ENCODE measurements at regions not wholly inside any gene's neighbourhood (a gene's known extent, or its start where the extent isn't known, plus 50 kb on each side); places are given as distances from the start of the nearest gene placed in this dataset.

GRCh38 chr12:92650228-92650822 lies 52.5 kb upstream of the PLEKHG7 start:
- DNase-seq: no peak

DNA sequence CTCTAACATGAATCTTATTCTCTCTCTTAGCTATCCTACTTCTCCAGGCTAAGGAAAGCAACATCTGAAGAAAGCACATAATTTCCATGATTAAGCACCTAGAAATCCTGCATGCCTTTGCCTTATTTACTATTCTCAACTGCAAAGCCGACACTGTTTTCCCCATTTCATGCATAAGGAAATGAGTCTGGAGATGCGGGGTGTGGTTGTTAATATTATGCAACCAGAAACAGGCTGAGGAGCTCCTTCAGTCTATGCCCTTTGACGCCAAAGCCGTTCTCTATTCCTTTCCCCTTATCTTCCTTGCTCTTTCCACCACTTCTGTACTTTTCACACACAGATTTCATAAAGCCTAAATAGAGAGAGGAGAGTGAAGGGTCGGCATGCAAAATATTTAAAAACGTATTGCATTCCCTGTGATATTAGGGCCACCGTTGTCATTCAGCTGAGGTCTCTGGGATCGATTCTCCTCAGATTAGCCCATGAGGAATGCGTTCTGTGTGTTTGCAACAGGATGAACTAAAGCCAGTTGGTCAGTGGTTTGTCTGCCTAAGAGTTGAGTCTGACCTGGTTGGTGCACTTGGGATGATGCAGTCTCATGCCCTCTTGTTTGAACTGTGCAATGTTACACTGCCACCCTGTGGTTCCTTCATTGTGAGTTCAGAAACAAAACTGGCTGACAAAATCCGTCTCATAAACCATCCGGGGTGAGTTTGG lies 53.1 kb upstream of the PLEKHG7 start:
- DNase-seq: peak; percentile 31

GRCh38 chr12:92648242-92649031 lies 54.4 kb upstream of the PLEKHG7 start:
- DNase-seq: no peak

- no peak for DNase-seq
Measured at GRCh38 chr12:92641291-92641690, 61.5 kb upstream of the PLEKHG7 start.

DNA sequence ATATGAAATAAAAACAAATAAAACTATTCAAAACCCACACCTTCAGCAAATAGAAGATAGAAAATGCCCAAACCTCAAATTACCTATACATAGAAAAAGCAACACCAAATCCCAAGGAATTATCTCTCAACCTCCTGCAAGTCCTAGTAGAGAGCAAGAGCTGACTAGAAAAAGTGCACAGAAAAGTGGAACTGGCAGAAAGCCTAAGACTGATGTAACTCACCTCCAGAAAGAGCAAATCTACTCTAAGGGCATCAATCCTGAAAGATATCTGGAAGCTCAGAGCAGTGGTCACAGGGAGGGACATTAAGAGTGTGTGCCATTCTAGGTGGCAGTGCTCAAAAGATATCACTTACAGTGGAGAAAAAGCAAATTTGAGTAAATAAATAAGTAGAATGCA lies 62.1 kb upstream of the PLEKHG7 start:
- DNase-seq: no peak

GRCh38 chr12:92639017-92639416 lies 63.8 kb upstream of the PLEKHG7 start:
- no peak for DNase-seq

DNA sequence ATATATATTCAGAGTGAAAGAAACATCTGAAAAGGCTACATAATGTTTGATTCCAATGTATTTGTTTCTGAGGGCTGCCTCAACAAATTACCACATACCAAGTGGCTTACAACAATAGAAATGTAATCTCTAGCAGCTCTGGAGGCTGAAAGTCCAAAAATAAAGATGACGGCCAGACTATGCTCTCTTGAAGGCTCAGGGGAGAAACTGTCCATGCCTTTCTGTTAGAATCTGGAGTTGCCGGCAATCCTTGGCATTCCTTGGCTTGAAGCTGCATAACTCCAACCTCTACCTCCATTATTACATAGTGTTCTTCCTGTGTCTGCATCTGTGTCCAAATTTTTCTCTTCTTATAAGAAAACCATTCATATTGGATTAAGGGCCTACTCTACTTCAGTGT lies 68.1 kb upstream of the PLEKHG7 start:
- no peak for DNase-seq

DNA sequence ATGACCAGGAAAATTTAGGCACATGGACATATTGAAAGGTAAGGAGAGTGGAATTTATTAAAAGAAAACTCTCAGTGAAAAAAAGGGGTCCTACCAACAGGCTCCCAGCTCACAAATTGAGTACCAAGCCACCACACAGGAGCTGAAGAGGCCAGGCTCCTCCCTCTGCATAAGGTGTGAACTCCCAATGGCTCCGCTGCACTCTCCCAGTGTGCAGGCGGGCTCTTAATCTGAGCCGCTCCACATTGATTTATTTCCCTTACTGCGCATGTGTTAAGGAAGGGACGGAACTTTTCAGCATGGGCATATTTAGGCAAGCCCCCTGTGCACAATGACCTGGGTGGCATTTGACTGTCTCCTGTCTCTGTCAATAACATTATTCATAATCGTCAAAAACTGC lies 68.6 kb upstream of the PLEKHG7 start:
- no peak for DNase-seq

GRCh38 chr12:92630968-92631367 lies 71.8 kb upstream of the PLEKHG7 start:
- DNase-seq: no peak

DNA sequence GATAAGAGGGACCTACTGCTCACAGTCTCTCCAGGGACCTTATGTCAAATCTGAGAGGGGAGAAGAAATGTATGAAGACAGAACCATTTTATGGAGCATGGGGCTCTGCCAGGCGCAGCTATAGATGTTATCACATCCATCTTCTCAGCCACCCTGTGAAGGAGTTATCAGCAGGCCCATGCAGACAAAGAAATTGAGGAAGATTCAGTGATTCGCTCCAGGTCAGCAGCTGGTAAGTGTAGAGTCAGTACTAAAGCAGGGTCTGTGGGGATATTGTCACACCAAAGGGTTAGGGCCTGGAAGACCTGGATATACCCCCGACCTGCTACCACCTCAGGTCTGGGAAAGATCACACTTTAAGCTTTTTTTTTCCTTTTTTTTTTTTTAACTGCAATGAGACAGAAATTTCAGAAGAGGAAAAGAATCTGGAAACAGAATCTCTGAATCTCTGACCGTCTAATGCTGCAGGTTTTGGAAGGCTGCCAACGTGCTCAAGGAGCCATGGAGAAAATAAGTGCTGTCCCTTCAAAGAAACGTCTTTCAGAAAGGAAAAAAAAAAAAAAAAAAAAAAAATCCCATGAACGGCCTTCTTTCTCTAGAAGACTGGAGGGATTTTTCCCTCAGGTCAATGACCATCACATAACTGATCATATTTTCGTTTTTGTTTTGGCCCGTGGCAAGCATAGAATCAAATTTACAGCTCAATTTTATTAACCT lies 73.3 kb upstream of the PLEKHG7 start:
- no peak for DNase-seq

GRCh38 chr12:92628476-92628875 lies 74.3 kb upstream of the PLEKHG7 start:
- no peak for DNase-seq

DNA sequence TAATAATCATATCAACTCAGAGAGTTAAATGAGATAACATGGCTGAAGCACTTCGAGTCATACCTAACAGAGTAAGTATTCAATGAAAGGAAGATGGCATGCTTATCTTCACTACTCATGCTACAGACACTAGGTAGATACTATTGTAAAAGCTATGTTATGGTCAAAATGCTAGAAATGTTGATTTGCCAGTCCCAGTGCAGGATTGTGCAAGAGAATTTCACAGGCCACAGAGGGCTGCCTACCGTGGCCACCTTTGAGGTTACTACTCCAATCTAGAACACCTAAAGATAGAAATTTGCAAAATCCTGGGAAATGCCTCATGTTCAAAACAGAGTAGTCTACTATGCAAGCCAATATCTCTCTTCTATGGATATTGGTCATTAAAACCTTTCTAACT lies 75.3 kb upstream of the PLEKHG7 start:
- DNase-seq: no peak

GRCh38 chr12:92625639-92626310 lies 77.0 kb upstream of the PLEKHG7 start:
- no peak for DNase-seq

GRCh38 chr12:92624236-92624635 lies 78.6 kb upstream of the PLEKHG7 start:
- DNase-seq: no peak

DNA sequence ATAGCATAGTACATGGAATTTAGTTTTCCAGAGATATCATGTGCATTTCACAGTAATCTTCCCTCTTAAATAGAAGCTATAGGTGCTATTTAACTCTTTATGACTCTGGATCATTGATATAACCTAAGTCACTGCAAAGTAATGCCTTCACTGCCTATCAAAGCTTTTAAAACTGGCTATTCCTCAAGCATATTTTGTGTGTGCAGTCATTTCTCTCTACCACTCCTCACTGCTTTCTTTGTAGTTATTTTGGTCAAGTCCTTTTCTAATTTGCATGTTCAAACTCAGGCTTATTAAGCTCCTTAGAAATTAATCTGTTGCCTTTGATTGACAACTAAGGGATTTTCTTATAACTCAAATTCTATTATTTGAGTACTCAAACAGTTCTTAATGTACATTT lies 79.4 kb upstream of the PLEKHG7 start:
- no peak for DNase-seq

- DNase-seq: no peak
Measured at GRCh38 chr12:92621833-92622232, 81.0 kb upstream of the PLEKHG7 start.

GRCh38 chr12:92621312-92621711 lies 81.5 kb upstream of the PLEKHG7 start:
- DNase-seq: no peak

GRCh38 chr12:92619730-92620684 lies 82.8 kb upstream of the PLEKHG7 start:
- DNase-seq: no peak

DNA sequence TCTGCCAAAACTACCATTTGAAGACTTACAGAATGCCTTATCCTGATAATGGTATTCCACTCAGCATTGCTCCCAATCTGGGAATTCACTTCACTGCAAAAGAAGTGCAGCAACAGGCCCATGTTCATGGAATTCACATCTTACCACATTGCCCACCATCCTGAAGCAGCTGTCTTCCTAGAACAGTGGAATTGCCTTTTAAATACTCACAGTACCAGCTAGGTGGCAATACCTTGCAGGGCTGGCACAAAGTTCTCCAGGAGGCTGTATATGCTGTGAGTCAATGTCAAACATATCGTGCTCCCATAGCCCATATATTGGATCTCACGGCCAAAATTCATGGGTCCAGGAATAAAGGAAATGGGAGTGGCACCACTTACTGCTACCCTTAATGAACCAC lies 83.8 kb upstream of the PLEKHG7 start:
- DNase-seq: no peak

DNA sequence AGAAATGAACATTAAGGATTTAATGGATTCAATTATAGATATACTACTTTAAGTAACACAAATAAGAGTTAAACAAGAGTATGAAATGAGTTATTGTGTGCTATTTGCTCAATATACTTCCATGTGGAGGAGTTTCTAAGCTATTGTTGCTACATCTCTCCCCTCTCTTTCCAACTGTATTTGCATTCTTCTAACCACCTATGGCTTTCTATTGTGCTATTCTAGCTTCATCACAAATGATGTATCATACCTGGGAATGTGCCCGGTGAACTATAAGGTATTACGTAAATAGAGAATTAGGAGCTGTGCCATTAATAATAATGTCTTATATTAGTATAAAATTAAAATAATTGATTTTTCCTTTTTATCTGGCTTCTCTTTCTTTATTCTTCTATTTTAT lies 87.1 kb upstream of the PLEKHG7 start:
- no peak for DNase-seq

DNA sequence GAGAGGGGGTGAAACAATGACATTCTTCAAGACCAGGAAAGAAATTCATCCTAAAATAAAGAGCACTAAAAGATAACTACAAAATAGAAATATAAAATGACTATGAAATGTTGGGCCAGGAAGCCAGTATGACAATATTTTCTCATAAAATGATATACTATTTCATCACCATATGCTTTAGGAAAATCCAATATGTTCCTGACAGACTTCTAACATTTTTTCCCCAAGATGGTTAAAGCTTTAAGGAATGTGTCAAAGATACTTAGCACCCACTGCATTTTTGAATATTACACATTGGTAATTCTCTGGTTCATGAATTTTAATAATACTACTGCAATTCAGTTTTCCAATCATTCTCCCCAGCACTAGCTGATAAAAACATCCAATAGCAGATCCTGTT lies 87.7 kb upstream of the PLEKHG7 start:
- DNase-seq: no peak

DNA sequence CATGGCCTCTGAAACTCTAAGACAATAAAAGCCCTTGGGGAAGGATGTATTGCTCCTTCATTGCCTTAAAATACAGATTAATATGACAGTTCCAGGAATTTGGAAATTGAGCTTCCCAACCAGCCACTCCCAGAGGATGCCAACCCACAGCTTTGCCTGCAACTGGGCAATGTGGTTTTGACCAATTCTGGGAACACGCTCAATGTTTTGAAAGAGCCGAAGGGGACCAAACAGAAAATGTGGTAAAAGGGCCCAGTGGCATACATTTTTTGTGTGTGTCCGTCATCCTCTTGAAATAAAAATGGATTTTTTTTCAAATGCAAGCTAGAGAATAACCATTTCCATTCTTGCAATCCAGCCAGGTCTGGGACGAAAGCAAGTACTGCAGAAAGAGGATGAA lies 88.3 kb upstream of the PLEKHG7 start:
- no peak for DNase-seq
